H9 (cell line): ENCODE measurements at regions not wholly inside any gene's neighbourhood (a gene's known extent, or its start where the extent isn't known, plus 50 kb on each side); places are given as distances from the start of the nearest gene placed in this dataset.

Experiments
- DNase-seq: peaks from one replicate; pipeline ENCODE4 v3.0.0-alpha.2; 2017
- H2AFZ ChIP-seq: one replicate; pipeline ENCODE4 v1.6.1; 2013; ENCODE audit warnings: mild to moderate bottlenecking, low read length, control low read depth, moderate library complexity
- H2AK5ac ChIP-seq: 2 replicates; pipeline ENCODE4 v1.6.1; 2013; ENCODE audit warnings: low read length, control low read depth, mixed read lengths; ENCODE audit not compliant: insufficient read length
- H2BK120ac ChIP-seq: one replicate; pipeline ENCODE4 v1.6.1; 2013; ENCODE audit warnings: low read depth, mild to moderate bottlenecking, low read length, control low read depth, inconsistent platforms; ENCODE audit not compliant: poor library complexity, severe bottlenecking
- H2BK12ac ChIP-seq: 2 replicates; pipeline ENCODE4 v1.6.1; 2013; ENCODE audit warnings: low read length, control low read depth, mixed read lengths, low read depth; ENCODE audit not compliant: insufficient read length
- H2BK15ac ChIP-seq: 2 replicates; pipeline ENCODE4 v1.6.1; 2013; ENCODE audit warnings: low read depth, low read length, control low read depth
- H2BK20ac ChIP-seq: one replicate; pipeline ENCODE4 v1.6.1; 2013; ENCODE audit warnings: low read depth, mild to moderate bottlenecking, low read length, control low read depth, inconsistent platforms; ENCODE audit not compliant: poor library complexity, severe bottlenecking
- H2BK5ac ChIP-seq: 2 replicates; pipeline ENCODE4 v1.6.1; 2013; ENCODE audit warnings: low read length, control low read depth, mixed read lengths; ENCODE audit not compliant: insufficient read length
- H3K14ac ChIP-seq: 2 replicates; pipeline ENCODE4 v1.6.1; 2013; ENCODE audit warnings: low read length, control low read depth; ENCODE audit not compliant: insufficient read depth
- H3K18ac ChIP-seq: 2 replicates; pipeline ENCODE4 v1.6.1; 2013; ENCODE audit warnings: low read depth, mild to moderate bottlenecking, mixed read lengths, low read length, control low read depth; ENCODE audit not compliant: insufficient read length
- H3K23ac ChIP-seq: 2 replicates; pipeline ENCODE4 v1.6.1; 2013; ENCODE audit warnings: low read length, control low read depth, mixed read lengths, low read depth; ENCODE audit not compliant: insufficient read length
- H3K23me2 ChIP-seq: 2 replicates; pipeline ENCODE4 v1.6.1; 2013; ENCODE audit warnings: low read depth, mild to moderate bottlenecking, mixed read lengths, low read length, control low read depth; ENCODE audit not compliant: insufficient read length, poor library complexity, severe bottlenecking
- H3K27ac ChIP-seq: 2 replicates; pipeline ENCODE4 v1.5.1; 2013; ENCODE audit warnings: low read length, control low read depth, mixed read lengths, low read depth; ENCODE audit not compliant: insufficient read length
- H3K27me3 ChIP-seq: 2 replicates; pipeline ENCODE4 v1.6.1; 2013; ENCODE audit warnings: low read length, control low read depth, inconsistent platforms; ENCODE audit not compliant: insufficient read depth
- H3K4ac ChIP-seq: 2 replicates; pipeline ENCODE4 v1.6.1; 2013; ENCODE audit warnings: low read depth, mild to moderate bottlenecking, control low read depth, inconsistent platforms, low read length, moderate library complexity
- H3K4me1 ChIP-seq: 2 replicates; pipeline ENCODE4 v1.6.1; 2013; ENCODE audit warnings: low read length, control low read depth, inconsistent platforms; ENCODE audit not compliant: insufficient read depth
- H3K4me2 ChIP-seq: 2 replicates; pipeline ENCODE4 v1.6.1; 2013; ENCODE audit warnings: low read length, control low read depth, mixed read lengths; ENCODE audit not compliant: insufficient read length, insufficient read depth
- H3K56ac ChIP-seq: 2 replicates; pipeline ENCODE4 v1.6.1; 2013; ENCODE audit warnings: low read depth, mild to moderate bottlenecking, mixed read lengths, low read length, control low read depth; ENCODE audit not compliant: insufficient read length
- H3K79me1 ChIP-seq: 2 replicates; pipeline ENCODE4 v1.6.1; 2013; ENCODE audit warnings: low read depth, mild to moderate bottlenecking, moderate library complexity, low read length, control low read depth, inconsistent platforms; ENCODE audit not compliant: insufficient read depth, poor library complexity, severe bottlenecking
- H3K79me2 ChIP-seq: 2 replicates; pipeline ENCODE4 v1.6.1; 2013; ENCODE audit warnings: low read length, control low read depth, inconsistent platforms; ENCODE audit not compliant: insufficient read depth
- H3K9ac ChIP-seq: 2 replicates; pipeline ENCODE4 v1.6.1; 2013; ENCODE audit warnings: low read length, control low read depth, mixed read lengths; ENCODE audit not compliant: insufficient read length; ENCODE audit errors: extremely low read depth
- H3K9me3 ChIP-seq: one replicate; pipeline ENCODE4 v1.6.1; 2013; ENCODE audit warnings: low read depth, low read length, inconsistent platforms; ENCODE audit not compliant: control insufficient read depth
- H3T11ph ChIP-seq: one replicate; pipeline ENCODE4 v1.6.1; 2013; ENCODE audit warnings: mild to moderate bottlenecking, low read length, control low read depth, inconsistent platforms
- H4K20me1 ChIP-seq: one replicate; pipeline ENCODE4 v1.6.1; 2013; ENCODE audit not compliant: control insufficient read depth, insufficient read length, insufficient read depth
- H4K5ac ChIP-seq: 2 replicates; pipeline ENCODE4 v1.6.1; 2013; ENCODE audit warnings: low read depth, mild to moderate bottlenecking, mixed read lengths, low read length, control low read depth; ENCODE audit not compliant: insufficient read length
- H4K8ac ChIP-seq: replicated peaks from 2 replicates; pipeline ENCODE4 v1.6.1; 2013; ENCODE audit warnings: low read length, control low read depth, mixed read lengths, low read depth; ENCODE audit not compliant: insufficient read length
- H4K91ac ChIP-seq: 2 replicates; pipeline ENCODE4 v1.6.1; 2013; ENCODE audit warnings: low read depth, mild to moderate bottlenecking, moderate library complexity, mixed read lengths, low read length, control low read depth; ENCODE audit not compliant: insufficient read length
- H3K27ac Mint-ChIP-seq, 3 experiments: 2 replicates in 2 of 3; 3 replicates in 1 of 3; pipeline ENCODE4 v1.8.0; 2020 to 2021; ENCODE audit warnings: mixed read lengths in 3 of 3, mild to moderate bottlenecking in 1 of 3, moderate library complexity in 1 of 3
- H3K27me3 Mint-ChIP-seq: 2 replicates; pipeline ENCODE4 v1.8.0; 2021; ENCODE audit warnings: low read depth, mild to moderate bottlenecking, moderate library complexity, mixed read lengths
- H3K36me3 Mint-ChIP-seq, 3 experiments: 2 replicates in 2 of 3; 3 replicates in 1 of 3; pipeline ENCODE4 v1.8.0; 2020 to 2021; ENCODE audit warnings: low read depth in 3 of 3, mixed read lengths in 3 of 3; ENCODE audit not compliant: insufficient read depth in 1 of 3
- H3K4me1 Mint-ChIP-seq, 2 experiments: 2 replicates each; pipeline ENCODE4 v1.8.0; 2020; ENCODE audit warnings: mixed read lengths in 2 of 2
- H3K4me3 Mint-ChIP-seq, 2 experiments: 2 replicates in 1 of 2; 3 replicates in 1 of 2; pipeline ENCODE4 v1.8.0; 2020 to 2021; ENCODE audit warnings: mild to moderate bottlenecking in 2 of 2, mixed read lengths in 2 of 2, moderate library complexity in 1 of 2
- H3K9me3 Mint-ChIP-seq, 2 experiments: 2 replicates in 1 of 2; 3 replicates in 1 of 2; pipeline ENCODE4 v1.8.0; 2020; ENCODE audit warnings: mild to moderate bottlenecking in 2 of 2, mixed read lengths in 2 of 2, moderate library complexity in 1 of 2
- CTCF ChIP-seq: fragments of 200-600 bp; sonication (generic); conservative IDR thresholded peaks from 3 replicates; pipeline ENCODE4 v1.8.0; 2021; ENCODE audit warnings: antibody characterized with exemption, mild to moderate bottlenecking
- WGBS: extraction: QIAGEN DNeasy Blood & Tissue Kit; methylation state at CpG from one replicate; pipeline ENCODE4 v1.1.7; 2013; ENCODE audit warnings: missing lambda C conversion rate, low lambda C conversion rate, mixed read lengths; ENCODE audit not compliant: insufficient read length; ENCODE audit errors: extremely low coverage; 5-methylcytosine and 5-hydroxymethylcytosine counted together

GRCh38 chr7:82548141-82548688, 104.6 kb upstream of the CACNA2D1 start:
- no peak overlapping the region for H3K56ac ChIP-seq
- no peak overlapping the region for H4K91ac ChIP-seq
- H4K8ac ChIP-seq = no peak overlapping the region
- WGBS = no CpG with 5 or more reads among the region's 3 CpGs
- H3K23me2 ChIP-seq = no peaks in the 10 kb centered on the region
- H3K27ac ChIP-seq = no peak overlapping the region
- no peaks in the 10 kb centered on the region for H3K27me3 Mint-ChIP-seq
- peaks cover 0 to under 1% (median 0%) of the 10 kb centered on the region in 3 experiments; a peak in 1 of 7 replicates for H3K36me3 Mint-ChIP-seq
- H2BK15ac ChIP-seq = no peak overlapping the region
- no peak overlapping the region for H2BK5ac ChIP-seq
- H3K9me3 ChIP-seq = no peaks in the 10 kb centered on the region
- no peak for TF ChIP-seq CTCF
- H2BK20ac ChIP-seq = no peak overlapping the region
- no peak overlapping the region for H4K5ac ChIP-seq
- peaks cover 0 to 3% of the 10 kb centered on the region in 2 experiments; a peak in 2 of 5 replicates for H3K9me3 Mint-ChIP-seq
- no peaks in the 10 kb centered on the region for H3K4me1 ChIP-seq
- no peak overlapping the region for H3K4me2 ChIP-seq
- H3K14ac ChIP-seq = no peak overlapping the region
- H3K27me3 ChIP-seq = no peaks in the 10 kb centered on the region
- no peaks in the 10 kb centered on the region for H3K79me2 ChIP-seq
- H2BK120ac ChIP-seq = no peak overlapping the region
- DNase-seq = no peak
- H3K18ac ChIP-seq = no peak overlapping the region
- H4K20me1 ChIP-seq = no peaks in the 10 kb centered on the region
- no peak overlapping the region for H3T11ph ChIP-seq
- no peak overlapping the region for H3K9ac ChIP-seq
- no peaks in the 10 kb centered on the region for H3K79me1 ChIP-seq
- H2AK5ac ChIP-seq = no peak overlapping the region
- H3K4me3 Mint-ChIP-seq = no peak overlapping the region
- no peaks in the 10 kb centered on the region for H3K4me1 Mint-ChIP-seq
- no peak overlapping the region for H3K27ac Mint-ChIP-seq
- no peak overlapping the region for H2BK12ac ChIP-seq
- no peak overlapping the region for H2AFZ ChIP-seq
- no peak overlapping the region for H3K23ac ChIP-seq
- H3K4ac ChIP-seq = no peak overlapping the region
